M059J (cell line): ENCODE measurements at regions not wholly inside any gene's neighbourhood (a gene's known extent, or its start where the extent isn't known, plus 50 kb on each side); places are given as distances from the start of the nearest gene placed in this dataset.
A peak's percentile ranks its signal among the peaks of the same experiment; 100 is the strongest.

ENCODE experiments used
- DNase-seq: peaks from one replicate; pipeline ENCODE4 v3.0.0-alpha.2; 2012; ENCODE audit warnings: low read depth

DNA sequence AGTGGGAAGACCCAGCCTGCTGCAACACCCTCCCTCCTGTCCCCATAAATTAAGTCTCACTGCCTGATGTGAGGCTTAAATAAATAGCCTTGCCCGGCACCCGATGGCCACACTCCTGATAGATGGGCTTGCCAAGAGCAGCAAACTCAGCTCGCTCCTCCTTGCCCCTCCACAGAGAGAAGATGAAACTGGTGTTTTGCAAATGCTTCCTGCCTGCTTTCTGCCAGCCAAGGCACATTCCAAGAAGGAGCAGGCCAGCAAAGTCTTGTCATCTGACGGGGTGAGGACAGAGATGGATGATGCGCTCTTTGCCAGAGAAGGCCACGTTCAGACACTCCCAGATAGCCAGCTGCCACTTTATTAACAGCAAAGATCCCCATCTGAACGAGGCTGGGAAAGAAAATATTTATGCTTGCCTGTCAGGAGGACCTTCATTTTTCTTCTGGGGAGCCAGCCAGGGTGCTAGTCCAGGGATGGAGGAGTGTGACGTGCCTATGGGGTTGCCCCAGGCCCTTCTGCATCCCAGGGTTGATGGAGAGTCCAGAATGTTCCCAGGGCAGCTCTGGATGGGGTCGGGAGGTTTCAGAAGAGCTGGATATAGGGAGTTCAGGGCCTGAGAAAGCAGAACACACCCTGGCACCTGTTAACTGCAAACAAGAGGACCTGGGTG is 265.4 kb downstream of the FOXD2 start:
- no peak for DNase-seq

DNA sequence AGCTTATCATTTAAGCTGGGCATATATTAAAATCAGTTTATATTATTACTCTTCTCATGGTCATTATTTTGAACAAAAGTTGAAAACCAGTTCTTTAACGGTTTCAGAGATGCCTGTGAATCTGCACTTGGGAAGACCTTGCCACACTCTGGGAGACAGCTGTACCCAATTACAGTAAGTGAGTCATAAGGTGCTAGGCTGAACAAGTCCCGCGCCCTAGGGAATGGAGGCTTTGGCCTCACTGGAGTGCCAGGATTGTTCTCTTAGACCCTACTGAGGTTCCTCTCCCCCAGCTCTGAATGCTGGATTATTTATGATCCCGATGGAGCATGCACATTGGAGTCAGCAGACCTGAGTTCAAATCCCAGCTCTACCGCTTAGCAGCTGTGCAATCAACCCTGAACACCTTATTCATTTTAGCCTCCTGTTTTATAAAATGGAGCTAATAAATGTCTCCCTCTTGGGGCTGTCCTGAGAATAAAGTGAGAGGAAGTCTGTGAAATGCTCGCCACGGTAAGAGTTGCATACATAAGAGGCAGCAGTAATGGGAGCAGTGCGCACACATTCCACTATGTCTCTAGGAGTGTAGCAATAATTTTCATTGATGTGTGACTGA is 266.2 kb downstream of the FOXD2 start:
- DNase-seq: no peak

DNA sequence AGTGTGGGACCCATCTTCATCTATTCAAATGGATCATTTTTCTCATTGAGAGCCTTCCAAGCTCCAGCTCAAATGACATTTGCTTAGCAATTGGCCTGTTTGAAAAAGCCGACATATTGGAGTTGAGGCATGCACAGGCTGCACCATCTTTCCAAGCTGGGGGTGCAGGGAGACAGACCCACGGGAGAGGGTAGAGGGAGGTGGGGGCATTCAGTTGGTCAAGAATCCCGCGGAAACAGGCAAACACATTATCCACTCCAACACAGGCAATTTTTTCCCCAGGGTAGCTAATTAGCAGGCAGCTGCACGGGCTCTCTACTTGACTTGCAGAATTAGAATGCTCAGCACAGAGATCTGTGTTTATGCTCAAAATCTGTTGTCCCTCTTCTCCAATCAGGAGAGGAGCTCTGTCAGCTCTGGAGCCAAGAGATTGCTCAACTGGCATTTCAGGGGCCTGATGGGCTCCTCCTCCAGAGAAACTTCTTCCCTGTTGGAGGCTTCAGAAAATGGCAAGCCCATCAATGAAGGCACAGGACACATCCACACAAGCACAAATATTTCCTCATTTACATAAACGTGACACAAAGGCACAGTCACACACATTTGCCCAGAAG is 267.8 kb downstream of the FOXD2 start:
- no peak for DNase-seq

DNA sequence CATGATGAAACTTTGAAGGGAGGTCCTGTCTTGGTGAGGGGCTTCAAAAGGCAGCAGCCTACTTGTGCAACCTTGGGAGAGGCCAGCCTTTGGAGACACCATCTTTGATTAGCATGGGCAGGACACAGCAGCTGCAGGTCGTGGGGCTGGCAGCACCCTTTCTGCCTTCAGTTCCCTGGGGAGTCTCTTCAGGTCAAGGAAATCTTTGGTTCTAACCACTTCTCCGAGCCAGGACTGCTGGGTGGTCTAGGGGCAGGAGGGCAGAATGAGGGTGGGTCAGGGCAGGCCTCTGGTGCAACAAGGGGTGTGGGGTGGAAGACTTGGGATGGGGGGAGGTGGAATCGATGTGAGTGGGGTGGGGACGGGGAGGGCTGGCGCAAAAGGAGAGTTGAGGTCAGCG is 269.7 kb downstream of the FOXD2 start:
- no peak for DNase-seq

DNA sequence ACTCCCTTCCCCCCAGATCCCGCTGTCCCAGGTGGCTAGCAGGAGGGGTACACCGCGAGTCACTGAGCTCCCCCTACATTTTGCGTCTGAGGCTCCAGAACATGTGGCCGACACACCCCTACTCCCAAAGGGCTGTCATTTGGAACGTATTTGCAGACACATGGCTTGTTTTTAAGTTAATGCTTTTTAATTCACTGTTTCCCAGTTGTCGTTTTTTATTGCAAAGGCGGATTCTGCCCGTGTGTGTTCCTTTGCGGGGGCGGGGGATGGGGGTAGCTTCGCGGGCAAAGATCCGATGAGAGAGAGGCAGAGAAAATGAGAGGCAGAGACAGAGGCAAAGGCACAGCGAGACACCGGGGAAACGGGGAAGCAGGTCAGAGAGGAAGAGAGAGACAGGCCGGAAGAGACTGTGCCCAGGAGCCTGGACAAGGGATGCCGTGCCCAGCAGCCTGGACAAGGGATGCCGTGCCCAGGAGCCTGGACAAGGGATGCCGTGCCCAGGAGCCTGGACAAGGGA is 270.2 kb downstream of the FOXD2 start:
- DNase-seq: no peak

DNA sequence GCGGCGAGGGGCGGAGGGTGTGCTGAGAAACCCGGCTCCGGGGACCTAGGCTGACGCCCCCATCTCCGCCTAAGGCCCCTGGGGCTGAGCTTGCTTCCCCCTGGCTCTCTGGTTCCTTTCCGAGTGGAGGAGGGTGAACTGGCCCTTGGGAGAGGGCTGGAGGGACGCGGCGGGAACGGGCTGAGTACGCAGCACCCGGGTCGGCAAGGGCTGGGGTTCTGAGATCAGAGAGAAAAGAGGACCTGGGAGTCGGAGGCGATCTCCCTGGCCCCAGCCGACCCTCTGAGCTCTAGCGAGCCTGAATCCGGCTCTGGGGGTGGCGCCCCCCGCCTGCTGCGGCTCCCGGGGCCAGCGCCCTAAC is 270.8 kb downstream of the FOXD2 start:
- DNase-seq: no peak

DNA sequence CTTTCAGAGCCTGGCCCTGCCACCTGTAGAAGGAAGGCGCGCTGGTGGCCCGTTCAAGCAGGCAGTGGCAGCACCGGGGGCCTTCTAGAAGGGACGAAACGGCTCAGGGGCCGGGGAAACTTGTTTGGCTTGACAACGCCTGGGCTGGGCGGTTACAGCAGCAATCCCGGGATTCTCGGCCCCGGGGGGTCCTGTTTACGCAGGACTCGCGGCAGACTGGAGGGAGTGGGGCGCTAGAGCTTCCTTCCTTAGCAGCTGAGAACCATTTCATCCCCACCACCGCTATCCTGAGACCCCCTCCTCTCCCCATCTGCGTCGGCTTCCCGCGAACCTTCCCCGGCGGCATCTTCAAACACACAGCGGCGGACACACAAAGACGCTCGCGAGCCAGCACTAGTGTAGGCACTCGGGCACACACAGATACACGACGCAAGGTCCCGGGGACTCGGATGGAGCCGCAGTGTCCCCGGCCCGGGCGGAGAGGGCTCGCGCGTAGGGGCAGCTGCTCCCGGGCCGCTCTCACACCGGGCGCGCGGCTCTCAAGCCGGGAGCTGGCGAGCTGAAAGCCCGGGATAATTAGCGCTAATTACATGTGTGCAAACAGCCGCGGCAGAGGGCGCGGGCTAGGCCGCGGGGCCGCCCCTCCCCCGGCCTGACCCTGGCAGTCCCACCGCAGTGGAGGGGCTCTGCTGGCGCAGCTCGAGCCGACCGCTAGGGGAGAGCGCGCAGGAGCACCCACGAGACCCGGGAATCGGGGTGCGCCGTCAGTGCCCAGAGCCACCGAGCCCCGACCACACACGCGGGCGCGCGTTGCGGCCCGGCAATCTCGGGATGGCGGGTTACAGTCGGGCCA is 271.4 kb downstream of the FOXD2 start:
- peak; percentile 26 for DNase-seq

DNA sequence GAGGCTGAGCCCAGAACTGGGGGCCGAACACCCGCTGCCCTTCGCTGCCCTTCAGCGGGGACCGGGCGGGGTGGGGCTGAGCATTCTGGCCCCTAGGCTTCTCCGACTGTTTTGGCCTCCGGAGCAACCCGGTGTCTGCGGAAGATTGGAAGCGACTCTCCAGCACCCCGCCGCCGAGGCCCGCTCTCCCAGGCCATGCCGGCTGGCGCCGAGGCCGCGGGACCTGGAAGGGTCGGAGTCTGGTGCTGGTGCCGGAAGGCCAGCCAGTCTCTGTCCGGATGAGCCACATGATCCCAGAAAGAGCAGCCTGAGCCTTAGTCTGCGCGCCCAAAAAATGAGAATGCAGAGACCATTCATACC is 272.0 kb downstream of the FOXD2 start:
- DNase-seq: peak; percentile 40

DNA sequence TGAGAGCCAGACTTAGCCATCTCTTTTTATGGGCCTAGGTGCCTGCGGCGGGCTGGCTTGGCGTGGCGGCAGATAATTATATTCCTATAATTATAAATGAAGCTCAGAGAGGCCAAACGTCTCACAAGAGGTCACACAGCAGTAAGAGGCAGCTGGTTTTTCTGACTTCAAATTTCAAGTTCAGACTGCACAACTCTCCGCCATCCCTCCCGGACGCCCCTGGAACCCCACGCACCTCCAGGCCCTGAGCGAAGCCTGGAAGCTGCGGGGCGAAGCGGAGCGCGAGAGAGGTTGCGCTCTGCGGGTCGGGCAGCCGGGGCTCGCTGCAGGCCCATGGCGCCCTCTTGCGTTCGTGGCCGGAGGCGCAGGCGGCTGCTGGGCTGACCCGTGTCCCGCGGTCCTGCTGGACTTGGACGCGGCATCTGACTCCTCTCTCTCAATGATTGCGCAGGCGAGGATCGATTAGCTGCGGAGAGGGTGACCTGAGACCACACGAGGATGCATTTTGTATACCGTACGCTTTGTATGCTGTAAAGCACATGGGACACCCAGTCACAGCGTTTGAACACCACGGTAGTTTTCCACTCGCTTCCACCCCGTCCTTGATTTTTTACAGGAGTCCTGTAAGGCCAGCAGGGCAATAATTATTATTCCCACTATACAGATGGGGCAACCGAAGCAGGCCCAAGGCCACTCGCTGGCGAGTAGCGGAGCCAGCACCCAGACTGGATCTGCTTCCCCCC is 272.7 kb downstream of the FOXD2 start:
- peak; percentile 36 for DNase-seq
